T-cell (primary cell): ENCODE measurements at regions not wholly inside any gene's neighbourhood (a gene's known extent, or its start where the extent isn't known, plus 50 kb on each side); places are given as distances from the start of the nearest gene placed in this dataset.

Experiments used
- ATAC-seq, 4 experiments: fragments of 200-7000 bp in 3 of 4; fragments of 150-1000 bp in 1 of 4; cut with Tn5 transposase; replicated peaks in 1 of 4; 1 replicate in 3 of 4; 2 replicates in 1 of 4; pipeline ENCODE4 v1.10.0; 2021; ENCODE audit warnings: moderate library complexity in 3 of 4, mild to moderate bottlenecking in 2 of 4, moderate number of reproducible peaks in 1 of 4
- CTCF ChIA-PET, 2 donors: fragments of 300-600 bp; sonication (Branson Sonifier 250); formaldehyde crosslinking; loops; one replicate each; lab custom pipeline; 2022; ENCODE audit warnings: antibody characterized with exemption in 2 of 2; lab: Charles Lee
- POLR2A ChIA-PET, 2 donors: fragments of 300-600 bp; sonication (Branson Sonifier 250); formaldehyde crosslinking; loops; one replicate each; lab custom pipeline; 2022; ENCODE audit warnings: antibody characterized with exemption in 2 of 2; lab: Charles Lee
- DNase-seq, 35 experiments: peaks; one replicate each; pipeline versions ENCODE4 v3.0.0 to v3.0.0-alpha.2; 2013 to 2023
- H3K27ac ChIP-seq: one replicate; pipeline ENCODE4 v1.5.1; 2013; ENCODE audit warnings: low read length
- H3K27me3 ChIP-seq, 2 experiments: replicated peaks in 1 of 2; 1 replicate in 1 of 2; 2 replicates in 1 of 2; pipeline versions ENCODE4 v1.6.1 to v1.7.0; 2013; ENCODE audit warnings: low read length in 1 of 2, mixed read lengths in 1 of 2; ENCODE audit not compliant: control insufficient read depth in 2 of 2, insufficient read depth in 2 of 2; ENCODE audit errors: extremely low read depth in 1 of 2
- H3K36me3 ChIP-seq, 2 donors: 1 replicate in 1 of 2; 2 replicates in 1 of 2; pipeline versions ENCODE4 v1.6.1 to v1.7.0; 2013; ENCODE audit warnings: low read length in 1 of 2; ENCODE audit not compliant: control insufficient read depth in 2 of 2, insufficient read depth in 1 of 2; ENCODE audit errors: extremely low read depth in 1 of 2
- H3K4me1 ChIP-seq, 2 experiments: 1 replicate in 1 of 2; 2 replicates in 1 of 2; pipeline versions ENCODE4 v1.6.1 to v1.7.0; 2013; ENCODE audit warnings: low read length in 2 of 2, mixed read lengths in 1 of 2; ENCODE audit not compliant: insufficient read depth in 2 of 2, control insufficient read depth in 1 of 2; ENCODE audit errors: extremely low read depth in 1 of 2
- H3K4me3 ChIP-seq, 2 donors: 1 replicate in 1 of 2; 2 replicates in 1 of 2; pipeline versions ENCODE4 v1.5.1 to v1.7.0; 2013; ENCODE audit warnings: mild to moderate bottlenecking in 2 of 2, low read length in 1 of 2, moderate library complexity in 1 of 2; ENCODE audit not compliant: control insufficient read depth in 1 of 2; ENCODE audit errors: extremely low read depth in 1 of 2
- H3K9me3 ChIP-seq: 2 replicates; pipeline ENCODE4 v1.7.0; 2013
- H3K27ac Mint-ChIP-seq, 2 donors: one replicate each; pipeline ENCODE4 v1.8.0; 2020 to 2021; ENCODE audit warnings: mild to moderate bottlenecking in 2 of 2, mixed read lengths in 2 of 2
- H3K27me3 Mint-ChIP-seq, 2 donors: one replicate each; pipeline ENCODE4 v1.8.0; 2021 to 2022; ENCODE audit warnings: mixed read lengths in 2 of 2
- H3K36me3 Mint-ChIP-seq: one replicate; pipeline ENCODE4 v1.8.0; 2021; ENCODE audit warnings: mixed read lengths
- H3K4me1 Mint-ChIP-seq, 3 donors: one replicate each; pipeline ENCODE4 v1.8.0; 2020 to 2022; ENCODE audit warnings: mixed read lengths in 3 of 3, mild to moderate bottlenecking in 1 of 3
- H3K4me3 Mint-ChIP-seq, 3 donors: one replicate each; pipeline ENCODE4 v1.8.0; 2020 to 2022; ENCODE audit warnings: mild to moderate bottlenecking in 3 of 3, mixed read lengths in 3 of 3, moderate library complexity in 3 of 3
- H3K9me3 Mint-ChIP-seq, 3 donors: one replicate each; pipeline ENCODE4 v1.8.0; 2020 to 2022; ENCODE audit warnings: mixed read lengths in 3 of 3
- WGBS: methylation state at CpG from one replicate; pipeline ENCODE4 v1.1.5; 2013; ENCODE audit warnings: missing lambda C conversion rate; ENCODE audit not compliant: insufficient coverage; 5-methylcytosine and 5-hydroxymethylcytosine counted together

DNA sequence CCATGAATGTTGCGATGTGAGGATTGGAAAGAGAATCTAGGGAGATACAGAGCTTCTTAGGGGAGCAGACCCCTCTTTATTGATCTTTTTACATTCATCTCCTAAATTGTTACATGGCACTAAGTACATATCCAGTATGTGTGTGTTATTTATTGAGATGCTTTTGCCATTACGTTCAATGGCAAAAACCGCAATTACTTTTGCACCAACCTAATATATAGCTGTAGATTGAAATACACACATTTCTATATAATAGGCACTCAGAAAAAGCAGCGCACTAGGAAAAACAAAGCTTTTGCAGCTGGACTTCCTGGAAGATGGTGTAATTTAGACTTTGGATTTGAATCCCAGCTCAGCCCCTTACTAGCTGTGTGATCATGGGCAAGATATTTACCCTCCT lies 849.4 kb downstream of the SLC4A3 start:
- H3K4me3 ChIP-seq: no peak overlapping the region
- DNase-seq: no peak
- no peak for ATAC-seq
- H3K4me1 ChIP-seq: no peaks in the 10 kb centered on the region
- POLR2A ChIA-PET: no interaction called here
- CTCF ChIA-PET: no interaction called here
- no peaks in the 10 kb centered on the region for H3K36me3 Mint-ChIP-seq
- H3K9me3 Mint-ChIP-seq: peaks cover 0 to 6% (median 3%) of the 10 kb centered on the region in 3 donors
- H3K4me3 Mint-ChIP-seq: no peak overlapping the region
- no CpG with 5 or more reads among the region's 4 CpGs for WGBS
- no peak overlapping the region for H3K27ac ChIP-seq
- no peaks in the 10 kb centered on the region for H3K9me3 ChIP-seq
- peaks cover 0 to 2% of the 10 kb centered on the region in 2 donors for H3K27me3 Mint-ChIP-seq
- no peak overlapping the region for H3K27ac Mint-ChIP-seq
- H3K36me3 ChIP-seq: no peaks in the 10 kb centered on the region
- H3K4me1 Mint-ChIP-seq: no peaks in the 10 kb centered on the region
- H3K27me3 ChIP-seq: no peaks in the 10 kb centered on the region

DNA sequence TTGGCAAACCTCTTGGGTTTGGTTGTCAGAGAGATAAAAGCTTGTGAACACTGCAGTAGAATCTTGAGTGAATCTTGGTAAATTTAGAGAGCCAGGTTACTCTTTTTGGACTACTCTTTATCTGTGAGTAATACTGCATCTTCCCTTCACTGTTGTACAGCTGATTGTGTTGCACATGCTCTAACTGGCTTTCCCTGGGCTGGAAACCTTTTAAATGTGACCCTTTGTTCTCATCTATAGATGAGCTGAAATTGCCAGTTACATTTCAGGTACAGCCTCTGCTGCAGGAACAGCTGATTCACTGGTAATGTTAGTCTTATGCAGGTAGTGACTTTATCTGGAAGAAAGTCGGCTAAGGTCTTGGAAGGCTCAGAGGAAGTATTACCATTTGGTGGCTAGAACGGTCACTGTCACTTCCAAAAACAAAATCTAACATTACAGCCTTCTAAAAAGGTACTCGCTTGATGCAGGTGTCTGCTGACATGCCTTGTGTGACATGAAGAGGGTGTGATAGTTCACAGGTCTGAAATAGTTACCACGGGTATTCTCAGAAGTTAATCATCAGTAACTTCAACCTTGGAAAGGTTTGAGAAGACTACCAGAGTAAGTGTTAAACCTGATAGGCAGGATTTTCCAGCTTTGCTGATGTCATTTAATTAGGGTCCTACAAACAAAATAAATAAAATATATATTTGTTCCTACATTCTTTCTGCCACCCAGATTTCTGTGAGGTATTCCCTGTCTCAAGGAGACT lies 851.1 kb downstream of the SLC4A3 start:
- Mint-ChIP-seq H3K9me3 (peaks cover 0 to 6% (median 3%) of the 10 kb centered on the region in 3 donors), H3K27ac (no peak overlapping the region), H3K4me1 (no peaks in the 10 kb centered on the region), H3K36me3 (no peaks in the 10 kb centered on the region), H3K4me3 (no peak overlapping the region), H3K27me3 (peaks cover 0 to 2% of the 10 kb centered on the region in 2 donors)
- POLR2A ChIA-PET: no interaction called here
- no peak overlapping the region for H3K4me3 ChIP-seq
- CTCF ChIA-PET: no interaction called here
- H3K27me3 ChIP-seq: no peaks in the 10 kb centered on the region
- H3K9me3 ChIP-seq: no peaks in the 10 kb centered on the region
- H3K27ac ChIP-seq: no peak overlapping the region
- 40% methylated on average over 1 of the region's 4 CpGs for WGBS
- ATAC-seq (no peak), DNase-seq (no peak)
- H3K36me3 ChIP-seq: no peaks in the 10 kb centered on the region
- no peaks in the 10 kb centered on the region for H3K4me1 ChIP-seq

DNA sequence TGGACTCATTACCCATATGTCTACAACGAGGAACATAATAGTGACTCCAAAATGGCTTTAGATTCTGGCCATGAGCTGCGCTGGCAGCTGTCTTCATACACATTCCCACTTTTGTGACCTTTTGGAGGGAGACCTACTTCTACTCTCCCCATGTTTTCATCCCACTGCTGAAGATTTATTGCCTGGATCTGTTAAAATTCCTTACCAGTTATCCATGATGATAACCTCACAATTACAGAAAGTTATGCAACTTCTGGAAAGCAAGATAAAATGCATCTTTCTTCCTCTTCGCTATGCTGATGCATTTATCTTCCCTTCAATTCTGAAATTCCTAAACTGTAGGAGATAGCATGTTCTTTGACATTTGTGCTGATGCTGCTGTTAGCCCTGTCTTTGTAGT lies 855.3 kb downstream of the SLC4A3 start:
- H3K36me3 Mint-ChIP-seq: no peaks in the 10 kb centered on the region
- ChIA-PET POLR2A (no interaction called here), CTCF (no interaction called here)
- no peak overlapping the region for H3K27ac Mint-ChIP-seq
- DNase-seq (no peak), ATAC-seq (no peak)
- H3K4me1 Mint-ChIP-seq: no peaks in the 10 kb centered on the region
- H3K4me3 ChIP-seq: no peak overlapping the region
- H3K27ac ChIP-seq: no peak overlapping the region
- peaks cover 2 to 6% of the 10 kb centered on the region in 2 donors for H3K27me3 Mint-ChIP-seq
- H3K9me3 ChIP-seq: no peaks in the 10 kb centered on the region
- WGBS: 78% methylated on average over 2 of the region's 3 CpGs
- no peaks in the 10 kb centered on the region for H3K36me3 ChIP-seq
- no peaks in the 10 kb centered on the region for H3K4me1 ChIP-seq
- H3K27me3 ChIP-seq: no peaks in the 10 kb centered on the region
- H3K4me3 Mint-ChIP-seq: no peak overlapping the region
- peaks cover 2 to 10% (median 4%) of the 10 kb centered on the region in 3 donors for H3K9me3 Mint-ChIP-seq

DNA sequence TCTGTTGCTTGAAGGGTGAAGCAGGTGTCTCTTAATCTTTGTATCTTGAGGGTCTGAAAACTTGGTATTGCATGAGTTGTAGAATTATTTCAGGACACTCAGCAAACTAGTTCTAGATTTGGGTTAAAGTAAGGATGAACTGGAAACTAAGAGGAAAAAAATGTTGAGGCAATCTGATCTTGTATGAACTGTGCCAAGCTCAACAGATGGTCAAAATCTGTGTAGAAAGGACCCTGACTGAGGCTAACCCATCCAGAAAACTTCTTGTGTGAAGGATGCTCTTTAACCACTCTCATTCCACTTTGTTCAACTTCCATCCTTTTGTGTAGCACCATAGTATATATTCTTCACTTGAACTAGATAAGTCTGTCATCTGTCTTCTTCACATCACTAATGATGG lies 861.7 kb downstream of the SLC4A3 start:
- Histone ChIP-seq H3K36me3 (no peaks in the 10 kb centered on the region), H3K9me3 (no peaks in the 10 kb centered on the region), H3K27ac (no peak overlapping the region), H3K27me3 (no peaks in the 10 kb centered on the region), H3K4me1 (no peaks in the 10 kb centered on the region), H3K4me3 (no peak overlapping the region)
- Mint-ChIP-seq H3K4me1 (no peaks in the 10 kb centered on the region), H3K36me3 (no peaks in the 10 kb centered on the region), H3K4me3 (no peak overlapping the region), H3K27me3 (peaks cover 1 to 10% of the 10 kb centered on the region in 2 donors), H3K27ac (no peak overlapping the region), H3K9me3 (peaks cover 0 to 13% (median 0%) of the 10 kb centered on the region in 3 donors)
- ChIA-PET POLR2A (no interaction called here), CTCF (no interaction called here)
- ATAC-seq: no peak
- DNase-seq: no peak

DNA sequence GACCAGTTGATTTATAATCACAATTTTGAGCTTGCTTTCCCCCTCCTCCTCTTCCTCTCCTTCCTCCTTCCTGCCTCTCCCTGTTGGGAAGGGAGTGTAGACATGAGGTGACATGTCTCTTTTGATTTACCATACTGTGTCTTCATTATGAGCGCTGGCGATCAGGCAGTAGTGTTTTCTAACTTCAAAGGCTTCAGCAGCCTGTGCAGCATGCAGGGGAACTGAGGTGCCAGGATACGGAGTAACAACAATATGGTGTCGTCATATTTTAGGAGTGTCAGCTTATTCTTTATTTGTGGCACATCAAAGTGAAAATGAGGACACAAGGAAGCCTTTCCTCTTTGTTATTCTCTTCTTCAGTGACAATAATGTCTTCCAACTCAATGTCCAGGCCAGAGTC lies 864.2 kb downstream of the SLC4A3 start:
- no peaks in the 10 kb centered on the region for H3K4me1 ChIP-seq
- POLR2A ChIA-PET: no interaction called here
- 89% methylated on average over 3 of the region's 4 CpGs for WGBS

DNA sequence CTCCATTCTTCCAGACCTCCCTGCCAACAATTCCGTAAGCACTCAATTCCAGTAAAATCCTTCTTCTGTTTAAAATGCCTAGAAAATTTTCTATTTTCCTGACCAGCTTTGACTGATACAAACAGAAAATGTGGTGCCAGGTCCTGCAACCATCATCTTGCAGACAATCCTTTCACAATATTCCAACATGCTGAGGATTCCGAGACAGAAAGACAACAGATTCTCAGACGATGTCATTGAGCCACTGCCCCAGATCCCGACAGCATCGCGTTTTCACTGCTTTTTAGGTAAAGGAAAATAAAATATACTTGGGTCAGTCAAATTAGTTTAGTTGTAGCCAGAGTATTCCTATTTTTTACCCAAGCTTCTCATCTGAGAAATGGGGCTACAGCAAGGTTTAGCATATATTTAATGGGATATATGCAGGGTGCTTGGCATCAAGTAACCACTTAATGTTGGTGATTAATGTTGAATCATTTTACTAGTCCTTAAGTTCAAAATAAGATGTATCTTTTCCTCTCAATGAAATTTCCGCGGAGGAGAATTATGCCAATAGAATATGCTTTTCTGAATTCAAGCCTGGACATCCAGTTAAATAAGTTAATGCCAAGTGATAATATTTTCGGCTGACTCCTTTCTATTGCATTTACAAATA lies 866.6 kb downstream of the SLC4A3 start:
- H3K36me3 ChIP-seq: no peaks in the 10 kb centered on the region
- Mint-ChIP-seq H3K4me1 (no peaks in the 10 kb centered on the region), H3K4me3 (no peak overlapping the region), H3K9me3 (peaks cover 0 to under 1% (median 0%) of the 10 kb centered on the region in 3 donors), H3K36me3 (no peaks in the 10 kb centered on the region), H3K27ac (no peak overlapping the region), H3K27me3 (peaks cover 1 to 5% of the 10 kb centered on the region in 2 donors)
- H3K9me3 ChIP-seq: no peaks in the 10 kb centered on the region
- no peak for DNase-seq
- no peak overlapping the region for H3K27ac ChIP-seq
- H3K4me1 ChIP-seq: no peaks in the 10 kb centered on the region
- CTCF ChIA-PET: no interaction called here
- POLR2A ChIA-PET: no interaction called here
- WGBS: no CpG with 5 or more reads among the region's 9 CpGs
- no peak overlapping the region for H3K4me3 ChIP-seq
- H3K27me3 ChIP-seq: no peaks in the 10 kb centered on the region
- no peak for ATAC-seq

More for the DNA sequence above, 864.2 kb downstream of the SLC4A3 start:
- Mint-ChIP-seq H3K4me3 (no peak overlapping the region), H3K9me3 (peaks cover 0 to 5% (median 0%) of the 10 kb centered on the region in 3 donors), H3K27me3 (peaks cover 1 to 5% of the 10 kb centered on the region in 2 donors), H3K36me3 (no peaks in the 10 kb centered on the region), H3K4me1 (no peaks in the 10 kb centered on the region), H3K27ac (no peak overlapping the region)
- CTCF ChIA-PET: no interaction called here
- Histone ChIP-seq H3K4me3 (no peak overlapping the region), H3K36me3 (no peaks in the 10 kb centered on the region), H3K27me3 (no peaks in the 10 kb centered on the region), H3K9me3 (no peaks in the 10 kb centered on the region), H3K27ac (no peak overlapping the region)
- DNase-seq: no peak
- ATAC-seq: no peak
